LNCaP clone FGC (cell line): ENCODE measurements at regions not wholly inside any gene's neighbourhood (a gene's known extent, or its start where the extent isn't known, plus 50 kb on each side); places are given as distances from the start of the nearest gene placed in this dataset.

ENCODE experiments used
- DNase-seq: peaks from one replicate; pipeline ENCODE4 v3.0.0-alpha.2; 2011; ENCODE audit warnings: low read depth
- H3K4me3 ChIP-seq: 2 replicates; pipeline ENCODE4 v1.5.1; 2011; ENCODE audit warnings: mild to moderate bottlenecking, low read depth, low read length, control low read depth
- CTCF ChIP-seq: IDR thresholded peaks from 2 replicates; pipeline ENCODE4 v1.5.1; 2012; ENCODE audit warnings: mild to moderate bottlenecking; ENCODE audit not compliant: control insufficient read depth, insufficient read depth; ENCODE audit errors: extremely low read depth

GRCh38 chr2:138433995-138434951 is 67.3 kb upstream of the SPOPL start:
- TF ChIP-seq CTCF, result no peak
- DNase-seq, result no peak
- H3K4me3 ChIP-seq, result no peak overlapping the region

GRCh38 chr2:138435701-138436100 is 65.9 kb upstream of the SPOPL start:
- DNase-seq, result no peak
- TF ChIP-seq CTCF, result no peak
- no peak overlapping the region for H3K4me3 ChIP-seq

GRCh38 chr2:138439733-138440132 is 61.8 kb upstream of the SPOPL start:
- DNase-seq, result no peak

GRCh38 chr2:138440759-138441158 is 60.8 kb upstream of the SPOPL start:
- H3K4me3 ChIP-seq, result no peak overlapping the region
- TF ChIP-seq CTCF, result no peak
- DNase-seq, result no peak

More at GRCh38 chr2:138439733-138440132, 61.8 kb upstream of the SPOPL start:
- TF ChIP-seq CTCF, result no peak
- H3K4me3 ChIP-seq, result no peak overlapping the region

- no peak overlapping the region for H3K4me3 ChIP-seq
- TF ChIP-seq CTCF, result no peak
- DNase-seq, result no peak
Observed at GRCh38 chr2:138441916-138442315, 59.7 kb upstream of the SPOPL start.

GRCh38 chr2:138444411-138444810 is 57.2 kb upstream of the SPOPL start:
- no peak for TF ChIP-seq CTCF
- no peak for DNase-seq
- no peak overlapping the region for H3K4me3 ChIP-seq

- DNase-seq, result no peak
- no peak overlapping the region for H3K4me3 ChIP-seq
- no peak for TF ChIP-seq CTCF
Observed at GRCh38 chr2:138445227-138445626, 56.3 kb upstream of the SPOPL start.
